Cerebellar cortex (tissue), 1 donor: ENCODE measurements at regions not wholly inside any gene's neighbourhood (a gene's known extent, or its start where the extent isn't known, plus 50 kb on each side); places are given as distances from the start of the nearest gene placed in this dataset.

Source experiments
- DNase-seq: peaks from one replicate; pipeline ENCODE4 v3.0.0-alpha.2; 2015; ENCODE audit warnings: low spot score

- DNase-seq, result no peak
These were observed 60.6 kb upstream of the MYRIP start for GRCh38 chr3:39748763-39749162.

GRCh38 chr3:39750712-39751111 lies 58.7 kb upstream of the MYRIP start:
- no peak for DNase-seq

GRCh38 chr3:39751286-39751685 lies 58.1 kb upstream of the MYRIP start:
- no peak for DNase-seq

- DNase-seq, result no peak
These were observed 57.3 kb upstream of the MYRIP start for GRCh38 chr3:39752019-39752637.

DNA sequence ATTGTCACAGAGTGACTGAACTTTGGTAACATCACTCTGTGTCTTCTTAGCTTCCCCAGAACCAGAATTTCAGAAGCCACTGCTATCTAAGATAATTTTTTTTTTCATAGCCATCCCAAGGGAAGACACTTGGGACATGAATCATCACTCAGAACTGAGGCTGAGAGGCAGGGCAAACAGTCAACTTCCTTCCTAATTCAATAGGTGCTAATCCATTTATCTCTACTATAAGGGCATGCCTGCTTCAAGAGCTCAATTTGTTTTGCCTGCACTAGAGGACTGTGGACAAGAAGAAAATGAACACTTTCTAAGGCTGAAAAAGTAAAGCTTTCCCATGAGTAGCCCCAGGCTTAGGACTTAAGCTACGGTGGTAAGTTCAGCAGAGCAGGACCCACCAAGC lies 56.7 kb upstream of the MYRIP start:
- DNase-seq, result no peak

- no peak for DNase-seq
These were observed 56.0 kb upstream of the MYRIP start for GRCh38 chr3:39753391-39753790.

DNA sequence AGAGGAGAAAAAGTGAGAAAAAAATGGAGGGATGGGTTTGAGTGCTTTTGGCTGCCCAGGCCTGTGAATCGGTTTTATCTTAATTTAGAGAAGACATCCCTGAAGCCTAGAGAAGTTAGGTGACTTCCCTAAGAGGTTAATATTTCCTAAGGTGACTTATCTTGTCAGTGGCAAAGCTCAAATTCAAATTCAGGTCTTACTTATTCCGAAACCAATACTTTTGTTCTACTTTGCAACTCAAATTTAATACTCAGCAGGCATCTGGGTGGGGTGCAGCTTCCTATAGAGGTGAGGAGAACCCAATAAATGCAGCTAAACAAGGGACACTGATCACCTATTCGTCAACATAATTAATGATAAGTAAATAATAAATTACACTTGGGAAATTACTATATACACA lies 54.9 kb upstream of the MYRIP start:
- DNase-seq, result no peak

DNA sequence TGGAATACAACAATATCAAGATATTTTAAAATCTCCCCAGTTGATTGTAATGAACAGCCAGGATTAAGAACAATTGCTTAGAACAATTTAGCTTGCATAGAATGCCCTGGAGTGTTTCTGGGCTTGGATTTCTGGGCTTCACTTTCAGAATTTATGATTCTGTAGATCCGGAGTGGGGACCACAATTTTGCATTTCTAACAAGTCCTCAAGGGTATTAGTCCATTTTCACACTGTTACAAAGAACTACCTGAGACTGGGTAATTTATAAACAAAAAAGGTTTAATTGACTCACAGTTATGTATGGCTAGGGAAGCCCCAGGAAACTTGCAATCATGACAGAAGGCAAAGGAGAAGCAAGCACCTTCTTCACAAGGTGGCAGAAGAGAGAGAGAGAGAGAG lies 54.3 kb upstream of the MYRIP start:
- DNase-seq, result no peak

DNA sequence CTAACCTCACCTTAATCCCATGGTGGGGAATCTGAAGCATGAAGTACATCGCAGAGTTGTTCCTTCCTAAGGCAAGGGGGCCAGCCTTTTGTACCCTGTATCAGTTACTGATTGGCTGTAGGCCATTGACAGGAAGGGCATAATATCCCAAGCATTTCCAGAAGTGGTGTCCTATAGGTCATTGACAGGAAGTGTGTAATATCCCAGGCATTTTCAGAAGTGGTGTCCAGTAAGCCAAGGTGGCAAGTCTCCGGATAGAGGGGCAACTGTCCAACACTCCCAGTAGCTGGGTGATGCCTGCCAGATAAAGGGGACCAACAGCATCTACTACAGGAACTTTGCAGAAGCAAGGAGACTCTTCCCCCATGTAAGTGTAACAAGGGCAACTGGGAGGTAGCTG lies 52.1 kb upstream of the MYRIP start:
- DNase-seq, result no peak
